ENCODE measurements at regions not wholly inside any gene's neighbourhood (a gene's known extent, or its start where the extent isn't known, plus 50 kb on each side); places are given as distances from the start of the nearest gene placed in this dataset.
"Not testable (repeated sequence)": the region's sequence is repeated elsewhere in the genome, so short reads cannot be mapped to it uniquely, and the experiment has no call there.

GRCh38 chr6:44010411-44011349, 116.6 kb downstream of the MRPL14 start:
- DNase-seq: no peak

- DNase-seq: no peak
Observed at GRCh38 chr6:44009425-44010321, 117.6 kb downstream of the MRPL14 start.

- DNase-seq: no peak
Observed at GRCh38 chr6:44008821-44009370, 118.4 kb downstream of the MRPL14 start.

GRCh38 chr6:44007818-44008621, 119.2 kb downstream of the MRPL14 start:
- no peak for DNase-seq

GRCh38 chr6:44006872-44007303, 120.4 kb downstream of the MRPL14 start:
- DNase-seq: no peak

- no peak for DNase-seq
Observed at GRCh38 chr6:44006123-44006871, 121.0 kb downstream of the MRPL14 start.

GRCh38 chr6:44005507-44005903, 121.7 kb downstream of the MRPL14 start:
- no peak for DNase-seq

- DNase-seq: peak; percentile 28
Observed at GRCh38 chr6:44004625-44005506, 122.4 kb downstream of the MRPL14 start.

GRCh38 chr6:44004136-44004535, 123.1 kb downstream of the MRPL14 start:
- no peak for DNase-seq

GRCh38 chr6:44003345-44004061, 123.7 kb downstream of the MRPL14 start:
- no peak for DNase-seq

GRCh38 chr6:44002593-44003344, 124.5 kb downstream of the MRPL14 start:
- peak; percentile 71 for DNase-seq

- DNase-seq: no peak
Observed at GRCh38 chr6:44002067-44002592, 125.1 kb downstream of the MRPL14 start.

- peak; percentile 66 for DNase-seq
Observed at GRCh38 chr6:44001318-44002066, 125.8 kb downstream of the MRPL14 start.

GRCh38 chr6:44000164-44000842, 126.9 kb downstream of the MRPL14 start:
- DNase-seq: peak; percentile 73

GRCh38 chr6:43999628-44000027, 127.6 kb downstream of the MRPL14 start:
- no peak for DNase-seq

GRCh38 chr6:43998592-43999243, 128.5 kb downstream of the MRPL14 start:
- DNase-seq: not testable (repeated sequence)
